Coronary artery (tissue), 2 donors: ENCODE measurements at regions not wholly inside any gene's neighbourhood (a gene's known extent, or its start where the extent isn't known, plus 50 kb on each side); places are given as distances from the start of the nearest gene placed in this dataset.

Source experiments
- DNase-seq: peaks from one replicate; pipeline ENCODE4 v3.0.0-alpha.2; 2017; ENCODE audit warnings: low spot score
- H3K27ac ChIP-seq, 2 donors: fragments of 200-600 bp; sonication (generic); one replicate each; pipeline ENCODE4 v1.5.1; 2016 to 2019
- H3K4me3 ChIP-seq: fragments of 200-600 bp; sonication (generic); 2 replicates; pipeline ENCODE4 v1.5.1; 2016; ENCODE audit warnings: mild to moderate bottlenecking, moderate library complexity
- CTCF ChIP-seq: fragments of 200-600 bp; sonication (generic); IDR thresholded peaks from one replicate; pipeline ENCODE4 v1.5.1; 2019; ENCODE audit warnings: antibody characterized with exemption

GRCh38 chr17:70332356-70333210 is 163.3 kb downstream of the KCNJ2 start:
- no peak overlapping the region for H3K27ac ChIP-seq
- no peak overlapping the region for H3K4me3 ChIP-seq
- DNase-seq: no peak
- TF ChIP-seq CTCF: no peak

GRCh38 chr17:70336411-70336810 is 167.1 kb downstream of the KCNJ2 start:
- Histone ChIP-seq H3K4me3 (no peak overlapping the region), H3K27ac (no peak overlapping the region)
- no peak for DNase-seq
- TF ChIP-seq CTCF: no peak

GRCh38 chr17:70338946-70339354 is 169.6 kb downstream of the KCNJ2 start:
- DNase-seq: no peak
- H3K4me3 ChIP-seq: no peak overlapping the region
- no peak for TF ChIP-seq CTCF
- no peak overlapping the region for H3K27ac ChIP-seq

- Histone ChIP-seq H3K4me3 (no peak overlapping the region), H3K27ac (no peak overlapping the region)
- TF ChIP-seq CTCF: no peak
- DNase-seq: no peak
Measured at GRCh38 chr17:70343114-70343513, 173.8 kb downstream of the KCNJ2 start.

GRCh38 chr17:70344386-70345060 is 175.2 kb downstream of the KCNJ2 start:
- Histone ChIP-seq H3K27ac (peak overlapping the region in 1 of 2 donors; percentile 9), H3K4me3 (peak overlapping the region; percentile 57)
- DNase-seq: no peak
- no peak for TF ChIP-seq CTCF

GRCh38 chr17:70345061-70345460 is 175.7 kb downstream of the KCNJ2 start:
- DNase-seq: no peak
- Histone ChIP-seq H3K27ac (peak overlapping the region in 1 of 2 donors; percentile 9), H3K4me3 (no peak overlapping the region)
- TF ChIP-seq CTCF: no peak
